GM18868 (cell line): ENCODE measurements at regions not wholly inside any gene's neighbourhood (a gene's known extent, or its start where the extent isn't known, plus 50 kb on each side); places are given as distances from the start of the nearest gene placed in this dataset.
"Not testable (repeated sequence)": the region's sequence is repeated elsewhere in the genome, so short reads cannot be mapped to it uniquely, and the experiment has no call there.

Experiments used
- ATAC-seq: cut with Tn5 transposase; IDR thresholded peaks from one replicate; pipeline ENCODE4 v1.9.1; 2021; ENCODE audit warnings: mild to moderate bottlenecking, moderate library complexity; ENCODE audit not compliant: unreplicated experiment

DNA sequence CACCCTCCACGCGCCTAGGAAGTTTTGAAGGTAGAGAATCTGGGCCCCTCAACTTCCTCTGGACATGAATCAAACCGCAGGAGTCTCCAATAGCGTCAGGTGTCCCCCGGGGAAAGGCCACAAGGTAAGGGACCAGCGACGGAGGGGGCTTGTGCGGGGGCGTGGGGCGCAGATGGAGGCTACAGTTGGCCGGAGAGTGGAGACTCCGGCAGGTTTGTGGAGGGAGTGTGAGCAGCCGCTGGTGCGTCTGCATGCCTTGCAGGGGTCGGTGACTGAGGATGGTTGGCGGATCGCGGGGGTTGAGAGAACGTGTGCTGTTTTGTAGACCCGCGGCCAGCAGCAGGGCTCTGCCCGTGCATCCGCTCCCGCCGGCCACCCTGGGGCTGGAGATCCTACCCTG is 303.3 kb upstream of the DPP6 start:
- not testable (repeated sequence) for ATAC-seq

DNA sequence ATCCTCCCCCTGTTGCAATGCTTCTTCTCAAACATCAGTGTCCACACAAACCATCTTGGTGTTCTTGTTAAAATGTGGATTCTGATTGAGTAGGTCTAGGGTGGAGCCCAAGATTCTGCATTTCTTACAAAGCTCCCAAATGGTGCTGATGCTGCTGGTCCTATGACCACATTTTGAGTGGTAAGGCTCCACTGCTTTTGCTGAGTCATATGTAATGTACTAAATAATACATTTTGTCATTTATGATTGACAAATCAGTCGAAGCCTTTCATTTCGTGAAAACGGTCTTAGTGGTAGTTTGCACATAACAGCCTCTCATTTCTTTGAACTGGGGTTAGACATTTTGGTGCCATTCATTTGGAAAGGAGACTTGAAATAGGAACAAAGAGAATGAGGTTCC is 286.3 kb upstream of the DPP6 start:
- ATAC-seq, result not testable (repeated sequence)

DNA sequence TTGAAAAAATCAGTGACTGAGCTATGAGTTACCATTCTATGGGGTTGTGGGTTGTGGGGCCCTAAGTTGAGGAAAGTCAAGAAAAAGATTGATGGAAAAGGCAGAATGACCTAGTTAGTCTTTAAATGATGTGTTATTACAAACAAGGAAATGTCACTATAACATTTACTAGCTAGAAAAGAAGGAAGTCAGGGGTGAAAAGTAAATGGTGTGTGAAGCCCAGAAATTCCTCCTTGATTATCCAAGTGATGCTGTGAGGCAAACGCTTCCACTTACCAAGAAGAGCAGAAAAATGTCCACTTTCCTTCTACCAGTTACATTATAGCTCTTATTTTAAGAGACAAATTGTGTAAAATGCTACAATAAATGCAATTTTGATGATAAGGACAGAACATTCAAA is 285.3 kb upstream of the DPP6 start:
- not testable (repeated sequence) for ATAC-seq

DNA sequence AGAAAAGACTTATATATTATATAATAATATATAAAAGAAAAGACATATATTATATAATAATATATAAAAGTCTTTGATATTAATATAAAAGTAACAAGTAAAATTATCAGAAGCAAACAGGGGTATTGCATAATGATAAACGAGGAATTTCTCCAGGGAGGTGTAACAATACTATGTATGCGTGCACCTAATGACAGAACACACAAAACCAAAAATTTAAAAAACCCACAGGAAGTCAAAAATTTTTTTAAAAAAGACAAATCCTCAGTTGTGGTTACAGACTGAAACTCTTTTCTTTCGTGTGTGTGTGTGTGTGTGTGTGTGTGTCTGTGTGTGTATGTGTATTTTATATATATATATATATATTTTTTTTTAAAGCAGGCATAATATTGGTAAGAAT is 279.2 kb upstream of the DPP6 start:
- ATAC-seq, result no peak

DNA sequence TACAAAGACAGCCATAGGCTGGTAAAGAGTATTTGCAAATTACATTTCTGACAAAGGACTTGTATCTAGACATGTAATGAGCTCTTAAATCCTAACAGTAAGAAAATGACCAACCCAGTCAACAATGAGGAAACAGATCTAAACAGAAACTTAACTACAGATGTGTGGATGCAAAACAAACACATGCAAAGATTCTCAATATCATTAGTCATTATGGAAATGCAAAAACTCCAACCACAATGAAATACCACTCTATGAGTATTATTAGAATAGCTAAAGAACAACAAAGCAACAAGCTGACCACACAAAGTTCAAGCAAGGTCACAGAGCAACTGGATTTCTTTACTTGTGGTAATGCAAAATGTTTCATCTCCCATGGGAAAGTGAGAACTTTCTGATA is 275.3 kb upstream of the DPP6 start:
- not testable (repeated sequence) for ATAC-seq

DNA sequence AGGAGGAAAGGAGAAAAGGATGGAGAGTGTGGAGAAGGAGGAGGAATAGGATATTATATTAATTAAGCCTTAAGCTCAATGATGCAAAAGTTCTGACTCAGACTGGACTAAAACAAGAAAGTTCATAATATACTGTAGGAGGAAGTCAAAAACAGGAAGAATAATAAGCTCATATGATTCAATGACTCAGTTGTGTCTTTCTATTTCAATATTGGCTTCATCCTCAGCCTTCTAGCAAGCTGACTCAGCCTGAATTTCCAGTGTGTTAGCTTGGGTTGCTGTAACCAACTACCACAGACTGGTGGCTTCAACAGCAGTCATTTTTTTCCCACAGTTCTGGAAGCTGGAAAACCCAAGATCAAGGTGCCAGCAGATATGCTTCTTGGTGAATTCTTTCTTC is 254.8 kb upstream of the DPP6 start:
- not testable (repeated sequence) for ATAC-seq

DNA sequence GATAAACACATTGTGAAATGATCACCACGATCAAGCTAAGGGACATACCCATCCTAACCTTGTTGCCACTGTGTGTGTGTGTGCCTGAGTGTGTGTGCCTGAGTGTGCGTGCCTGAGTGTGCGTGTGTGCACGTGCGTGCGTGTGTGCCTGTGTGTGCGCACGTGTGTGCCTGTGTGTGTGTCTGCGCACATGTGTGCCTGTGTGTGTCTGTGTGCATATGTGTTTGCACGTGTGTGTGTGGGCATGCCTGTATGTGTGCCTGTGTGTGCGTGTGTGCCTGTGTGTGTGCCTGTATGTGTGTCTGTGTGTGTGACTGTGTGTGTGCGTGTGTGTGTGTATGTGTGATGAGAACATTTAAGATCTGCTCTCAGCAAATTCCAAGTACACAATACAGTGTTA is 244.1 kb upstream of the DPP6 start:
- ATAC-seq, result no peak

DNA sequence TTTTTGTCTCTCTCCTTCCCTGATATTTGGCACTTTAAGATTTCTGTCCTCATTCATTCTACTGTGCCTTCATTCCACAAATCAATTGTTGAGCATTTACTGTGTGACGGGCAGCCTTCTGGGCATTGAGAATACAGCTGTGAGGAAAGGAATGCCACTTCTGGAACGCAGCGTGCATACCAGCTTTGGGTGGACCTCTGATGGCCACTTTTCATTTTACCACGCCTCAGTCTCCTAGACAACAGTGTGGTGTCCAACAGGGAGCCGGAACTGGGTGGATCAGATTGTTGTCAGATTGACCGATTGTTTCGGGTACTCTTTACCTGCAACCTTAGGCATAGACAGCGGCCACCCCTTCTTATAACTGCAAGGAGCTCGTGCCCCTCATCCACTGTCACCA is 222.7 kb upstream of the DPP6 start:
- no peak for ATAC-seq

DNA sequence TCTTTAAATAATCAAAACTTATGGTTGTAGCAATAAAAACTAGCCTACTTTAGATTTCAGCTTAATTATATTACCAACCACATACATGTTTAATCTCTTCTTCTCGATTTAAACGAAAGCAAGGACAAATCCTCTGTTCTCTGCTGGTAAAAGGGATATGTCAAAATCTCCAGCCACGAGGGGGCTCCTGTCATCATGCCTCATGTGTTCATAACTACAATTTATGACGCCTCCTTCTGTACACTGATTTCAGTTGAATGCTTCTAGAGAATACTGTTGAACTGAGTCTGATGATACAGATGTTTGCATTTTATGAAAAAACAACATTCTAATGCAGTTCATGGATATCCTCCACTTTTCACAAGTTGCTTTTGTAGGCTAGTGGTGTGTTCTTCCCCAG is 220.0 kb upstream of the DPP6 start:
- no peak for ATAC-seq

DNA sequence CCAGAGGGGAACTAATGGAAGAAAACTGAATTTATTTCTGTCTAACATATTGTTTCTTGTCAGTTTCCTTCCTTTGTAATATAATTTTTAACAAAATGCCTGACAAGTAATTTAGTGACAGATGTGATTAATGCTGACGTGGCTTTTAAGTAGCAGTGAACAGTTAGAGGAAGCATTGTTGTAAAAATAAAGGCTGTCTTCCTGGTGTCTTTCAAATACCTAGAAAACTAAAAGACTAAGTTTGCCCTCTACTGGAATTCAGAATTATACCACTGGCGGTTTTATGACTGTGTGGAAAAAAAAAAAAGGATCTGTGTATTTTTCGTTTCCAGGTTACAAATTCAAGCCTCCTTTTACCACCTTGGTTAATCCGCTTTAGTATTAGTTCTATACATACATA is 217.1 kb upstream of the DPP6 start:
- no peak for ATAC-seq

DNA sequence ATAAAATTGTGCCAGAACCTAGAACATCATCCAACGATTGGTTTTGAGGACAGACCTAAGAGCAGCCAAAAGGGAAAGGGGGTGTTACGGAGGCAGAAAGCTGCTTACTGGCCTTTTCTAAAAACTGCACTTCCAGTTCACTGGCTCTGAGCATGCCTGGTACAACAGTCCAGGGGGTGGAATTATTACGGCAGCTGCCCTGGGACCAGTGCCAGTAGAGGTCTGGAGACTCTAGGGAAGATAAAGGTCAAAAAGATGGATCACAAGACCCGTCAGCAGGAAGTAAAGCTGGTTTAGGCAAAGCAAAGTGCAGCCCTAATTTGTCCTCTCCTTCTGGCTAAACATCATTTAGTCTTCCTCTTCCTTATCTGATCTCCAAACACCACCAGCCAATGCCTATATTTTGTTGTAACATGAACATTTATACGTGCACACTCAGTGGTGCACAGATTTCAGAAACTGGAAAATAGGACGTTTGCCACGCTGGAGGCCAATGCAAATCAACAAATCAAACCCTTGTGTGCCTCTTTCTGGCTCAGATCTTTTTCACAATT is 216.4 kb upstream of the DPP6 start:
- no peak for ATAC-seq

DNA sequence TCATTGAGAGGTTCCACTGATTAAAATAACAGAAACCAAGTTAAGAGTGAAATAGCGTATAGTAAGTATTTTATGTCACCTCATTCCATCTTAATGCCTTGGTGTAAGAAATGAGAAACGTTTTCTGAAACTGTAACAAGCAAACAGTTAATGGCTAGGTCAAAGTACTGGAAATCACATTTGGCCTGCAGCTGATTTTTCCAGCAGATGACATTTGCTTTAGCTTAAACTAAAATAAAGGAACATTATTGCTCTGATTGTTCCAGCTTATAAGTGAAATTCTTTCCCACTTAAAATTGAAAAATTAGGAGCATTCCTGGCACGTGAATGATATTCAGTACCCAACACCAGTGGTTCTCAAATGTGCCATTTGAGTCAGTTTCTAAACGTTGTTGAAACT is 213.6 kb upstream of the DPP6 start:
- no peak for ATAC-seq

DNA sequence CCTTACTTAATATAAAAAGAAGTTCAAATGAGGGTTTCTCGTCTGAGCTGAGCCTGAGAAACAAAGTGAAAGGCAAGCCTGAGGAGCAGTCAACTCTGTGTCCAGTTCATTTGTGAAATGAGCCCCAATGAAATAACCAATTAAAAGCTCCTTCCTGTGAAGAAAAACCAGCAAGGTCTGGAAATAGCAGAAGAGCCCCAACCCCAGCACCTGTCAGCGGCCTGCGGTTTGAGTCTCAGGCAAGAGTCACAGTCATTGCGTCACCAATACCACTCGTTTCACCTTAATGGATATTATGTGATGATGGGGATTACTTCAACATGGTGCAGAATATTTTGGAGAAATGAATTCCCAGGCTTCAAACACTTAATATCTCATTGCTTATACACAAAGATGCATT is 211.3 kb upstream of the DPP6 start:
- no peak for ATAC-seq

DNA sequence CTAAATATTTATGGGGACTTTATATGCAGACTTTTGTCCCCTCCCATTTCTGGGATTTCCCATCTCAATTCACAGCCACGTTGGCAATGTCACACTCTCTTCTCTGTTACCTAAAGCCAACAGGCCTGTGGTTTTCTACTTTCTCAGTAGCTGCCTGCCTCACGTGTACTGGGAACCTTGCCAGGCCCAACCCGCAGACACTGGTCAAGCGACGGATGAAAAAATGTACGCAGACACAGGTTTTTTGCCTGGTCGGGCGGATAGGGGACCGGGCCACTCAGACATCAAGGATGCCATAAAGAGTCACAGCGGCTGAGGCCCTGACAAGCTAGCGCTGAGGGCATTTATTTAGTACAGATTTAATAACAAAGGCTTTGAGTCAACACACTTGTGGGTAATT is 204.4 kb upstream of the DPP6 start:
- no peak for ATAC-seq

DNA sequence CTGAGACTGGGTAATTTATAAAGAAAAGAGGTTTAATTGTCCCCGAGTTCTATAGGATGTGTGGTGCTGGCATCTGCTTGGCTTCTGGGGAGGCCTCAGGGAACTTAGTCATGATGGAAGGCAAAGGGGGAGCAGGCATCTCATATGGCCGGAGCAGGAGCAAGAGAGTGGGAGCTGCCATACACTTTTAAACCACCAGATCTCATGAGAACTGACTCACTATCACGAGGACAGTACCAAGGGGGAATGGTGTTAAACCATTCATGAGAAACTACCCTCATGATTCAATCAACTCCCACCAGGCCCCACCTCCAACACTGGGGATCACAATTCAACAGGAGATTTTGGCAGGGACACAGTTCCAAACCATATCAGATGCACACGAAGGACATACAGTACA is 199.9 kb upstream of the DPP6 start:
- ATAC-seq, result no peak

DNA sequence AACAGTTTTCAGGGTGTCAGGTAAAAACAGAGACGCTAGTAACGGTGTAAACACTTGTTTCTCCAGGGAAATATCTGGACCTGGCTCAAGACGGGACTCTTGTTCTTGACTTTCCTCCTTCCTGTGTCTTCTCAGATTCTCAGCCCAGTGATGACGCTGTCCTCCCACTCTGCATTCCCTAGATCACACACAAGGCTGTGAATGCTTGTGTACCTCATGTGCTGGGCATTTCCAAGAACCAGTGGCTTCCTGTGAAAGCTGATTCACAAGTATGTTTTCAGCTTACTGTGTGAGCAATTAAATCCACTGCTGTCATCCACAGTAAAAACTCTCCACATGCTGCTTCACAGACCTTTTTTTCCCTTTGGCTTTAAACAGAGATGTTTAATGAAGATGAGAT is 193.8 kb upstream of the DPP6 start:
- ATAC-seq, result no peak

DNA sequence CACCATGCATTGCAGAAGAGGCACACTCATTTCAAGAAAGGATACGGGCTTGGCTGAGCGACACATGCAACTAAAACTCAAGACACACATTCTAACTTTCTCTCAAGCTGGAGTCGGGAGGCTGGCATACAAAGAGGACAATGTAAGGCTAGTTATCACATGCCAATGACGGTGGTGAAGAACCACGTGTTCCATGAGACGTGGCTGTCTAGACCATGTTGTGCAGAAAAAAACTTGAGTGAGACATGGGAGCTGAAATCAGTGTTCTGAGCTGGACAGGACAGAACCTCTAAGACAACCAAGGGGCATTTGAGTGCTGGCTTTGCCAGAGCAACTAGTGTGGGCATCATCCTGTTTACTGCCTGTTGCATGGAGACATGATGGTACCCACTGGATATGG is 193.0 kb upstream of the DPP6 start:
- no peak for ATAC-seq

DNA sequence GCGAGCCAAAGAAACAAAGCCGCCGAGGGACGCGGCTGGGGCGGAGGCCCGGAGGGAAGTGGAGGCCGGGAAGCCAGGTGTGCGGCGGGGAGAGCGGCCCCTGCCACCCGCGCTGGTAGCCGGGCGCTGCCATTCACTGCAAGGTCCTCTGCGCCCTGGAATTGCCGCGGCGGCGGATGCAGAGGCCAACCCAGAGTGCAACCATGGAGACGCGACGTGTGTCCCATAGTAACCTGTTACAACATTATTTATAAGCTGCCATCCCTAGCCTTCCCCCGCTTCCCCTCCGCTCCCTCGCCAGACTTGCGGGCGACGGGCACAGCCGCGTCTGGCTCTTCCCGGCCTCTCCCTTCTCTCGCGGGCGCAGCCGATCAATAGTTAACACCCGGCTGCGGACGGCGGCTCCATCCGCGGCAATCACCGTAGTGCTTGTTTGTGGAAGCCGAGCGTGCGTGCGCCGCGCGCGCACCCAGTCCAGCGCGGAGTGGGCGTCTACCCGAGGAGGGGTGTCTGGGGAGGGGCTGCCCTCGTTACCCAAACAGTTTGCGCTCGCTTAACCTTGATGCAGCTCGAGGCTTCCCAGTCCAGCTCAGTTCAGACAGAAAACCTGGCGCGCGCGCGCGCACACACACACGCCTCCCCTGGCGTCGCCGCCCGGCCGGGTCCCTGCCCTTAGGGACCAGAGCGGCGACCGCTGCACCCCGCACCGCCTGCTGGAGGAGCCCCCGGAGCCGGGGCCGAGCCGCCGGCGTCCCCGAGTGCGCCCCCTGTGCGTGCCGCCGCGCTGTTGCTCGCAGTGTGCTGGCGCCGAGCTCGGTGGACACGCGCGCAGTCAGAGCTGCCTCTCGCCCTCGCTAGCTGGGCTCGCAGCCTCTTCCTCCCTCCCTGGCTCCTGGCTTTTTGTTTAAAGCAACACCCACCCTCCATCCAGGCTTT is 165.4 kb upstream of the DPP6 start:
- no peak for ATAC-seq

DNA sequence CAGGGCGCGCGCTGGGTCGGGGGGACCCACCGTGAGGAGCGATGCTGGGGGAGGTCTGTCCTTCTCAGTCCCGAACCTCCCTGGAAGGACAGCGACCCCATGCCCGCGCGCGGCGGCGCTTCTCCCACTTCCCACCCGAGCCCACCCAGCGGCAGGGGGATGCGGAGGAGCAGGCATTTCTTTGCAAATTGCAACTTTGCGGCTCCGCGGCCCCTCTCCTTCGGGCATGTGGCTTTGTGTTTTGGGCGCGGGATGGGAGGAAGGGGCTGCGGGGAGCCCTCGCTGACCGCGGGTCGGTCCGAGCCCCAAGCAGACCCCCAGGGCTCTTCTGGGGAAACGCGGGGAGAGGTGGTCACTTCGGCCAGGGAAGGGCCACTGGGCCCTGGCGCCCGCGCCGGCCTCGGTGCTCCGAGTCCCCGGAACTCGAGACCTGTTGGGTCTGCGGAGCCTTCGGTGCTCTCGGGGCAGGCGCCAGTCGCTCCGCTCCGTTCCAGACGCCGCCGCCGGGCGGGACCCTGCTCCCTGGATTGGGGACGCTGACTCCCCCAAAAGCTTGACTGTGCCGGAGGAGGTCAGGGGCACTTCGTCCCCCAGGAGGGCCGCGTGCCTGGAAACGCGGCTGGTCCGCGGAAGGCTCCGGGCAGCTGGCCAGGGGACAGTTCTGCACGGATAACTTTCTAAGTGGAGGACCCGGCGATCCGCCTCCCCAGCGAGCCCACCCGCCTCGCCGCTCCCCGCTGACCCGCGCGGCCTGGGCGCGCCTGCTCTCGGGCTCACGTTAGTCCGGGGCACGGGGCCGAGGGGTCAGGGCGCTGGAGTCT is 164.2 kb upstream of the DPP6 start:
- no peak for ATAC-seq

DNA sequence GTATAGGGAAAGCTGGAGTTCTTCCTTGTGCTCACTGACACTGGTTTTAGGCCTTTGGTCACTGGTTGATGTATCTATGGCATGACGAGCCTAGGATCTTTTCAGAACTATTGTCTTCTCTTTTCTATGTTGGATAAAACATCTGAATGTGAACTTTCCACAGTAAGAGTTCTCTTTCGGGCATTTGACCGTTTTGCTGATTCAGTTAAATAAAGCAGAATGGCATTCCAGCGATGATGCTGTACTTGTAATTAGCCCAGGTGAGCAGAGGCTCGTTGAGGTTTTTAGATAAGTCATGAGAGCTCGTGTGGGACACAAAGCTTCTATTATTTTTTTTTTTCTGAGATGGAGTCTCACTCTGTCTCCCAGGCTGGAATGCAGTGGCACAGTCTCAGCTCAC is 160.2 kb upstream of the DPP6 start:
- ATAC-seq, result no peak

DNA sequence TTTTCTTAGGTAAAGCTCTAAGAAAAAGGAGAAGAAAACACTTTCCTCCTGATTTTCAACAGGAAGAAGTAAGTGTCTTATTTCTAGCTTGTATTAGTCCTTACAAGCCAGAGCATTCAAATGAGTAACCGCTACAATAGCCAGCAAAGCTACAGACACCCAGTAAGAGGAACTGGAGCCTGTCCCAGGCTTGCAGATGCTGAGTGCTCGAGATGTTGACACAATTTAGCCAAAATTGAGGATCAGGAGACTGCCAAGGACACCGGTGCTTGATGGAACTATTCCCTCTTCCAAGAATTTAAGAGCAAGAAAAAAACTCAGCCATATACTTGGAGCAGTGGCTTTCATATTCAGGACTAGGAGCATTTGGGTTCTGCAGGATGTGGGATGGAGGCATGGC is 149.3 kb upstream of the DPP6 start:
- ATAC-seq, result no peak

DNA sequence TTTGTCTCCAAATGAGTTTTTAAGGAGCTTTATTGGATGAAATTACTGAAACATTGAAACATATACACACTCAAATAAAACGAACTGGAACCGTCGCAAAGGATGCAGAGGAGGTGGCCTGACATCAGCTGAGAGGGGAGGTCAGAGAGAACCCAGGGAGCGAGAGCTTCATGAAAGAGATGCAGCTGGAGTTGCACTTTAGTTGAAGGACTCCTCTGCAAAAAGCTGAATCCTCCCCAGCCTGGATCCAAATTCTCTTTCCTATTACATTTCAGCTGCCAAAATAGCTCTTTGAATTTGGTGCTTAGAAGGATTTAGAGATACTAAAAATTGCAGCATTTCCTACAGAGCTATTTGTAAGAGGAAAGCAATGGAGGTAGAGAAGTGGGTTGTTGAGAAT is 140.0 kb upstream of the DPP6 start:
- no peak for ATAC-seq
